HL-60 (cell line): ENCODE measurements at regions not wholly inside any gene's neighbourhood (a gene's known extent, or its start where the extent isn't known, plus 50 kb on each side); places are given as distances from the start of the nearest gene placed in this dataset.

Source experiments
- DNase-seq, 2 experiments: peaks; one replicate each; pipeline ENCODE4 v3.0.0-alpha.2; 2010 to 2020; ENCODE audit warnings: low read depth in 1 of 2, low spot score in 1 of 2
- H3K27ac ChIP-seq: fragments of 250-450 bp; sonication (Bioruptor Pico); replicated peaks from 2 replicates; pipeline ENCODE4 v1.5.1; 2020; ENCODE audit warnings: mild to moderate bottlenecking, moderate library complexity
- H3K27me3 ChIP-seq: fragments of 250-450 bp; sonication (Bioruptor Pico); 2 replicates; pipeline ENCODE4 v1.5.1; 2021; ENCODE audit warnings: mild to moderate bottlenecking, moderate library complexity; ENCODE audit not compliant: insufficient read depth, poor library complexity, severe bottlenecking
- H3K4me3 ChIP-seq: replicated peaks from 2 replicates; pipeline ENCODE4 v1.5.1; 2011; ENCODE audit warnings: mild to moderate bottlenecking, control low read depth, low read length; ENCODE audit not compliant: insufficient read depth
- GABPA ChIP-seq: IDR thresholded peaks from 2 replicates; pipeline ENCODE4 v1.6.1; 2012; ENCODE audit warnings: low read depth
- POLR2AphosphoS5 ChIP-seq: IDR thresholded peaks from 2 replicates; pipeline ENCODE4 v1.6.1; 2012; ENCODE audit warnings: low read depth
- SPI1 ChIP-seq: IDR thresholded peaks from 2 replicates; pipeline ENCODE4 v1.6.1; 2012; ENCODE audit warnings: low read depth, mild to moderate bottlenecking, borderline replicate concordance
- TF ChIP-seq, protein P1 (sequence below): IDR thresholded peaks from one replicate; pipeline ENCODE4 v1.5.1; 2011; ENCODE audit warnings: low read length, control low read depth, inconsistent platforms; ENCODE audit not compliant: insufficient read depth
- TF ChIP-seq, protein P2 (sequence below): IDR thresholded peaks from 2 replicates; pipeline ENCODE4 v1.6.1; 2012; ENCODE audit warnings: low read depth; ENCODE audit not compliant: insufficient replicate concordance

DNA sequence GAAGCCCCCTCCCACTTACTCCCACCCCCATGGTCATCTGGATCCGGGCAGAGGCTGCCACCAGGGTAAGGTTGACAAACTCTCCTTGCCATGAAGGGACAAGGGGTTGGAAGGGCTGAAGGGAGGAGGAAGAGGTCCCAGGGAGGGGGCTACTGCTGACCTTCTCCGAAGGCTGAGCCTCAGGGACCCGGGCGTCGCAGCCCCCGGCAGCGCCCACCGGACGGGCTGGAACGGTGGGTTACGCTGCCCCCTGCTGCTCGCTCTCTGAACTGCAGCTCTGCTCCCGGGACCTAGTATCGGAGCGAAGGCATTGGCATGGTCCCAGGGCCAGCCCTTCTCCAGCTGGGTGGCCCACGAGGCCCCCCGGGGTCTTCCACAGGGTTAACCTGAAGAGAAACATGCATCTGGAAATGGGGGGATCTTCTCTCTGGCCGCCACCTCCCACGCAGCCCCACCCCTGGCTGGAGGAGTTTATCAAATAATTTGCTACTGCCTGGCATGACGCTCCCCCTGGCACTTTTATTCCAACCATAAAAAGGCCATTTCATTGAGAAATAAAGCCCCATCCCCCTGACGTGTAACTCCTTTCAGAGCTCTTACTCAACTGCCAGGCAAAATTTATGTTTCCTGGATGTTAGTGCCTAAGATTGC, 70.4 kb upstream of the TARDBP start:
- no peak overlapping the region for H3K27ac ChIP-seq
- TF ChIP-seq POLR2AphosphoS5 (no peak), GABPA (no peak), SPI1 (no peak)
- TF ChIP-seq, protein P1, sequence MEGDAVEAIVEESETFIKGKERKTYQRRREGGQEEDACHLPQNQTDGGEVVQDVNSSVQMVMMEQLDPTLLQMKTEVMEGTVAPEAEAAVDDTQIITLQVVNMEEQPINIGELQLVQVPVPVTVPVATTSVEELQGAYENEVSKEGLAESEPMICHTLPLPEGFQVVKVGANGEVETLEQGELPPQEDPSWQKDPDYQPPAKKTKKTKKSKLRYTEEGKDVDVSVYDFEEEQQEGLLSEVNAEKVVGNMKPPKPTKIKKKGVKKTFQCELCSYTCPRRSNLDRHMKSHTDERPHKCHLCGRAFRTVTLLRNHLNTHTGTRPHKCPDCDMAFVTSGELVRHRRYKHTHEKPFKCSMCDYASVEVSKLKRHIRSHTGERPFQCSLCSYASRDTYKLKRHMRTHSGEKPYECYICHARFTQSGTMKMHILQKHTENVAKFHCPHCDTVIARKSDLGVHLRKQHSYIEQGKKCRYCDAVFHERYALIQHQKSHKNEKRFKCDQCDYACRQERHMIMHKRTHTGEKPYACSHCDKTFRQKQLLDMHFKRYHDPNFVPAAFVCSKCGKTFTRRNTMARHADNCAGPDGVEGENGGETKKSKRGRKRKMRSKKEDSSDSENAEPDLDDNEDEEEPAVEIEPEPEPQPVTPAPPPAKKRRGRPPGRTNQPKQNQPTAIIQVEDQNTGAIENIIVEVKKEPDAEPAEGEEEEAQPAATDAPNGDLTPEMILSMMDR: peak; percentile 84
- TF ChIP-seq, protein P2, sequence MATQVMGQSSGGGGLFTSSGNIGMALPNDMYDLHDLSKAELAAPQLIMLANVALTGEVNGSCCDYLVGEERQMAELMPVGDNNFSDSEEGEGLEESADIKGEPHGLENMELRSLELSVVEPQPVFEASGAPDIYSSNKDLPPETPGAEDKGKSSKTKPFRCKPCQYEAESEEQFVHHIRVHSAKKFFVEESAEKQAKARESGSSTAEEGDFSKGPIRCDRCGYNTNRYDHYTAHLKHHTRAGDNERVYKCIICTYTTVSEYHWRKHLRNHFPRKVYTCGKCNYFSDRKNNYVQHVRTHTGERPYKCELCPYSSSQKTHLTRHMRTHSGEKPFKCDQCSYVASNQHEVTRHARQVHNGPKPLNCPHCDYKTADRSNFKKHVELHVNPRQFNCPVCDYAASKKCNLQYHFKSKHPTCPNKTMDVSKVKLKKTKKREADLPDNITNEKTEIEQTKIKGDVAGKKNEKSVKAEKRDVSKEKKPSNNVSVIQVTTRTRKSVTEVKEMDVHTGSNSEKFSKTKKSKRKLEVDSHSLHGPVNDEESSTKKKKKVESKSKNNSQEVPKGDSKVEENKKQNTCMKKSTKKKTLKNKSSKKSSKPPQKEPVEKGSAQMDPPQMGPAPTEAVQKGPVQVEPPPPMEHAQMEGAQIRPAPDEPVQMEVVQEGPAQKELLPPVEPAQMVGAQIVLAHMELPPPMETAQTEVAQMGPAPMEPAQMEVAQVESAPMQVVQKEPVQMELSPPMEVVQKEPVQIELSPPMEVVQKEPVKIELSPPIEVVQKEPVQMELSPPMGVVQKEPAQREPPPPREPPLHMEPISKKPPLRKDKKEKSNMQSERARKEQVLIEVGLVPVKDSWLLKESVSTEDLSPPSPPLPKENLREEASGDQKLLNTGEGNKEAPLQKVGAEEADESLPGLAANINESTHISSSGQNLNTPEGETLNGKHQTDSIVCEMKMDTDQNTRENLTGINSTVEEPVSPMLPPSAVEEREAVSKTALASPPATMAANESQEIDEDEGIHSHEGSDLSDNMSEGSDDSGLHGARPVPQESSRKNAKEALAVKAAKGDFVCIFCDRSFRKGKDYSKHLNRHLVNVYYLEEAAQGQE: no peak
- H3K4me3 ChIP-seq: no peak overlapping the region
- H3K27me3 ChIP-seq: peaks cover 9% of the 10 kb centered on the region
- peak; percentile 12 to 18 for DNase-seq

DNA sequence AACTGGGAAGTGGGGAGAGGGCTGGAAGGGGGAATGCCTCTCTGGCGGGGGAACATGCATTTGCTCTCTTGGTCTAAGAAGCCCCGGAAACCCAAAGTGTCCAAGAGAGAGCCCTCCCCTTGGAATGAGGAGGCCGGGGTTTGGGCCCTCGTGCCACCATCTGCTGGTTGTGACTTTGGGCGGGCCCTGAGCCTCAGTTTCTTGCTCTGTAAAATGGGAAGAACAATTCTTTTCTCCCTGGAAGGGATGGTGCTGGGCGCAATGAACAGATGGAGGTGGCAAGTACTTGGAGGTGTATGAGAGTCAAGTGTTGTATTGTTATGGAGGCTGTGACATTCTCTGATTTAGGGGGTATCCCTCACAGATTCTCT, 69.9 kb upstream of the TARDBP start:
- no peak for TF ChIP-seq SPI1
- DNase-seq: no peak
- Histone ChIP-seq H3K27me3 (peaks cover 9% of the 10 kb centered on the region), H3K27ac (no peak overlapping the region), H3K4me3 (no peak overlapping the region)

DNA sequence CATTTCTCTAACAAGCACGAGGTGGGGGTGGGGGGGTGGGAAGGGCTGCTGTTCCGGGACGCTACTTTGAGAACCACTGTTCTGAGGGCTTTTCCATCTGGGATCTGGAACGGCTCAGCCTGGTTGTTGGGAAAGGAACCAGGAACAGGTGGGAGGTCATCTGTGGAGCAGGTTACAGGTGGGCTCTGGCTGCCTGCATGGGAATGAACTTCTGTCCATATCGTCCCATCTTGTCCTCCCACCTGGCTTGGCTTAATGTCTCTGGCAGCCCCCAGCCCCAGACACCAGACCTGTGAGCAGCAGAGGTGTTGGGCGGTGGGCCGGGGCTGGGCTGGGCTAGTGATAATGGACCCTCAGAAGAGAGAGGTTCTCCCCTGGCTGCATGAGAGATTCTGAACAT, 69.4 kb upstream of the TARDBP start:
- no peak overlapping the region for H3K27ac ChIP-seq
- TF ChIP-seq, protein P1: no peak
- TF ChIP-seq, protein P2: no peak
- no peak for TF ChIP-seq POLR2AphosphoS5
- TF ChIP-seq GABPA: no peak
- no peak for TF ChIP-seq SPI1
- H3K4me3 ChIP-seq: no peak overlapping the region
- DNase-seq: no peak
- H3K27me3 ChIP-seq: peaks cover 9% of the 10 kb centered on the region

DNA sequence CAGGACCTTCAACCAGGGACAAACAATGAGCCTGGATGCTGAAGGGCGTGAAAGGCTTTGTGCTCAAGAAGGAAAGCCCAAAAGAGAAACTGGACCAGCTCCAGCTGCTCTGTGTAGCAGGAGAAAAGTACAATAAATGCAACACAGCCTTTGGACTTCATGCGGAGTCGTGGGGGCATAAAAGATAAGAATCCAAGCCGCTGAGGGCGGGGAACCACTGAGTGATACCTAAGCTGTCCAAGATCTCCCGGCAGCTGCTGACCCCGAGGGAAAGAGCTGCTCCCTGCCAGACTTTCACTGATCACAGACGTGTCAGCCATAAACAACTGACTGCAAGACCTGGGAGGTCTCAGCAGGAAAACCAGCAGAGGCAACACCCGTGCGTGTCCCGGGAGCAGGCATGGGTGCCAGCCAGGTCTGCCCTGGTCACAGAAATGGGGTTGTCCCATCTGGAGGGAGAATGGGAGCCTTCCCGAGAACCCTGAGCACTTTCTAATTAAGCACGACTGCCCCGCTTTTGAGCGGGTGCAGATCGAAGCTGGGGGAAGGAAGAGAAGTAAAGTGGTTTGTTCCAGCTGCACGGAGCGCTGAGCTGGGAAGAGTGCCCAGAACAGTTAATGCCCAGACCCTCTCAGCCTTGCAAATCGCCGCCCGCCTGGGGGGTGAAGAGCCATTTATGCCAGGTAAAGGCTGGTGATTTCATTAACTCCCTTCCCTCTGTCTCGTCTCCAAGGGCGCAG, 68.3 kb upstream of the TARDBP start:
- Histone ChIP-seq H3K27me3 (peaks cover 9% of the 10 kb centered on the region), H3K4me3 (no peak overlapping the region), H3K27ac (no peak overlapping the region)
- peak in 1 of 2 experiments; percentile 5 for DNase-seq
- TF ChIP-seq SPI1 (no peak), POLR2AphosphoS5 (no peak), GABPA (no peak)
- TF ChIP-seq, protein P1: no peak
- TF ChIP-seq, protein P2: no peak
